GDM1 (cell line): ENCODE measurements at regions not wholly inside any gene's neighbourhood (a gene's known extent, or its start where the extent isn't known, plus 50 kb on each side); places are given as distances from the start of the nearest gene placed in this dataset.
"Not testable (repeated sequence)": the region's sequence is repeated elsewhere in the genome, so short reads cannot be mapped to it uniquely, and the experiment has no call there.

Experiments
- DNase-seq: peaks from one replicate; lab custom pipeline; 2025; lab: John Stamatoyannopoulos, UW

DNA sequence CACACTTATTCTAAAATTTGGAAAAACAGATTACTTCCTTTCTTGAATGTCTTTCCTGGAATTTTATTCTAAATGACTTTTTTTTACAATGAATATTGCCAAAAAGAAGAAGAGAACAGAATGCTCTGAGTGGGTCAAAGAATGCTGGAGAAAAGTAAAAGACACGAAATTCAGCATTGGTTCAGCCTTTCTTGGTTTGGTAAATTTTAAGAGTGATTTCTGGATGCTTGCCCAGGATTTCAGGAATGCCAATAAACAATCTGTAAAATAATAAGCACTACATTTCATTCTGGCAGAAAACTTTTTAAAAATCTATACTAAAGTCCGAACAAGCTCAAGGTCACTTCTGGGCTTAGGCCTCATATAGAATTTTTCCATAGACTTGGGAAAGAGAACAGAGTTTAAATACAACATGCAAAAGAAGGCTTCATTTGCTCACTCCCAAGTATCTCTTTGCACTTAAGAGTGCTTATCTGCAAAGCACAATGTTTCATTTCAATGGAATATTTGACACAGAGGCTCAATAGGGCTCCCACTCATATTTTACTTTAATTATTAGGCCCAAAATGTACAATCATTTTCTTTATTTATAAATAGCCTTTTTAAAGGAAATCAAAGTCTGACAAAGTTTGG lies 359.5 kb upstream of the ANKRD30A start:
- DNase-seq = no peak

DNA sequence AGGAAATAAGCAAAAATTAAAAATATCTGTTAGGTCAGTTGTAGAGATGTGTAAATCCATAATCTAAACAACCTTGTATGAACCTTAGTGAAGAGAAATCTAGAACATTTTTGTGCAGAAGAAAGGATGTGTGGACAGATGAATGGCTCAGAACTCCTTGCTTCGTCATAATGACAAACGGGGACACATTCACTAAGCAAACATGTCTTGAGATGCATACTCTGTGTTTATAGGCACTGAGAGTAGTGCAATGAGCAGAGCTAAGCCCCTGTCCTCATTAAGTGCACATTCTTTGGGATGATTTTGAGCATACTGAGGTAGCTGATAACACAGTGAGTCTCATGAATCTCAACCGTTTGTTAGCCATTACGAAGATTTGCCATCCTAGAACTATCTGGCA lies 360.6 kb upstream of the ANKRD30A start:
- DNase-seq = no peak

DNA sequence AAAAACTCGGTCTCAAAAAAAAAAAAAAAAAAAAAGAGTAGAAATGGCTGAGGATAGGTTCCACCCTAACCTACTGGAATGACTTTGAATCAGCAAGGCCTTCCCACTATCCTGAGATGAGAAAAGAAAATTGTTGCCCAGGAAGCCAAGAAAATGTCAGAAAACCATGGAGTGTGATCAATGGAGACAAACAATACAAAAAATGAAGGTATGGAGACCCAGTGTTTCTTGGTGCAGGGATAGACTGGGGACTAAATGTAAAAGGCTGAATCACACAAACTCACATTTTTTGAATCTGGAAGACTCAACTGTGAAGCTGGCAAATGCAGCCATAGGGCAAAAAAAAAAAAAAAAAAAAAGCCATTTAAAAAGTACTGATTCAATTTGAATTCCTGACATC lies 364.3 kb upstream of the ANKRD30A start:
- no peak for DNase-seq

DNA sequence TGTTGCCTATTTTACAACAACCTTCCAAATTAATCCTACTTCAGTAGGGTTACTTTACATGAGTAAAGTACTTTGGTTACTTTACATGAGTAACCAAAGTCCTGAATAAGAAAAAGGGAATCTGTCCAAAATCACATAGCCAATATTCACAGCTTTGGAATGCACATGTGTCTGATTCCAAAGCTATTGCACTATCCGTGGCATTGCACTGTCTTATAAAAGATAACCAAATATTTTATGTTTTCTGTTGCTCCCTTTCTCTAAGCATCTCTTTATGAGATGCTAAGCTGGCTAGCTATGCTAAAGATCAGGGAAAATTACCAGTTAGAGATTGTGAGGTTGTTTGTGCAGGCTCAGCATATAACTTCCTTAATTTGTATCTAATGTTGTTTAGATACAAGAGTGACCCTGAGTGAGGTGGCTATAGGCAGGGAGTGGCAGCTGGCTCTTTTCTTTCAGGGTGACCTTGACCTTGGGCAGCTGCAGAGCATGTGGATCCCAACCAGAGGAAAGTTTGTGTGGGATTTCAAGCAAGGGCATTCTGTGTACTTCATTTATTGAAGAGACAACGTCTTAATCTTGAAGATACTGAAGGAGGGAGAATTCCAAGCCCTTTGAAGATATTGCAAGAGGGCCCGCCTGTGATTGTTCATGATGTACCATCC lies 366.1 kb upstream of the ANKRD30A start:
- no peak for DNase-seq

DNA sequence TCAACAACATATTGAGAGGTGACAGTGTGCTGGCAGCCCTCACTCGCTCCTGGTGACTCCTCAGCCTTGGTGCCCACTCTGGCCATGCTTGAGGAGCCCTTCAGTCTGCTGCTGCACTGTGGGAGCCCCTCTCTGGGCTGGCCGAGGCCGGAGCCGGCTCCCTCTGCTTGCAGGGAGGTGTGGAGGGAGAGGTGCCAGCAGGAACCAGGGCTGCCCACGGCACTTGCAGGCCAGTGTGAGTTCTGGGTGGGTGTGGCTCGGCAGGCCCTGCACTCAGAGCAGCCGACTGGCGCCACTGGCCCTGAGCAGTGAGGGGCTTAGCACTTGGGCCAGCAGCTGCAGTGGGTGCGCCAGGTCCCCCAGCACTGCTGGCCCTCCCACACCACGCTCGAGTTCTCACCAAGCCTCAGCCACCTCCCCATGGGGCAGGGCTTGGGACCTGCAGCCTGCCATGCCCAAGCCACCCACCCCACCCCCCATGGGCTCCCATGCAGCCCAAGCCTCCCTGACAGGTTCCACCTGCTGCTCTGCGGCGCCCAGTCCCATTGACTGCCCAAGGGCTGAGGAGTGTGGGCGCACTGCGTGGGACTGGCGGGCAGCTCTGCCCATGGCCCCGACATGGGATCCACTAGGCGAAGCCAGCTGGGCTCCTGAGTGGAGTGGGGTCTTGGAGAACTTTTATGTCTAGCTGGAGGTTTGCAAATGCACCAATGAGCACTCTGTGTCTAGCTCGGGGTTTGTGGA lies 377.1 kb upstream of the ANKRD30A start:
- DNase-seq = no peak

DNA sequence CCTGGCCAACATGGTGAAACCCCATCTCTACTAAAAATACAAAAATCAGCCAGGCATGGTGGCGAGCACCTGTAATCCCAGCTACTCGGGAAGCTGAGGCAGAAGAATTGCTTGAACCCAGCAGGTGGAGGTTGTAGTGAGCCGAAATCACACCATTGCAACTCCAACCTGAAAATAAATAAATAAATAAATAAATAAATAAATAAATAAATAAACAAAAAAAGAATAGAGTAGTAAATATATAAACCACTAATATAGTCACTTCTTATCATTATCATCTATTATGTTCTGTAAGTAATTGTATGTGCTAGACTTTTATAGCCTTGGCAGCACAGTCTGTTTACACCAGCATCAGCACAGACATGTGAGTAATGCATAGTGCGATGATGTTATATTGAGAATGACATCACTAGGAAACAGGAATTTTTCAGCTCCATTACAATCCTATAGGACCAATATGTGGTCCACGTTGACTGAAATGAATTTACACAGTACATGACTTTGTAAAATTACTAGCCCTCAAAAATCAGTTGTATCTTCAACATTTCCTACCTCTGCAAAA lies 385.4 kb upstream of the ANKRD30A start:
- DNase-seq = no peak

DNA sequence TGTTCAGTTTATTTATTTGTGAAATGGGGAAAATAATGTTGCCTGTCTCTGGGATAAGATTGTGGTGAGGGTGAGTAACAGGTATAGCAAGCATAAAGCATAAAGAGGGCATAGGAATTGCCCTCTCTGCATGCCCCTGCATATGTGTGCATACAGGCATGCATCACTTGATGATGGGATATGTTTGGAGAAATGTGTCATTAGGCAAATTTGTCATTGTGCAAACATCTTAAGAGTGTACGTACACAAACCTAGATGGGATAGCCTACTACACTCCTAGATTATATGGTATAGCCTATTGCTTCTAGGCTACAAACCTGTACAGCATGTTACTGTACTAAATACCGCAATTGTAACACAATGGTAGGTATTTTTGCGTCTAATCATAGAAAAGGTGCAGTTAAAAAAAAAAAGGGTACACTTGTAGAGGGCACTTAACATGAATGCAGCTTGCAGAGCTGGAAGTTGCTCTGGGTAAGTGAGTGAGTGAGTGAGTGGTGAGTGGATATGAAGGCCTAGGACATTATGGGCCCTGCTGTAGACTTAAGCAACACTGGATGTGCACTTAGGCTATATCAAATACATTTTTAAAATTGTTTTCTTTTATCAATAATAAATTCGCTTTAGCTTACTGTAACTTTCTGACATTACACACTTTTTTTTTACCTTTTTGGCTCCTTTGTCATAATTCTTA lies 386.5 kb upstream of the ANKRD30A start:
- no peak for DNase-seq

DNA sequence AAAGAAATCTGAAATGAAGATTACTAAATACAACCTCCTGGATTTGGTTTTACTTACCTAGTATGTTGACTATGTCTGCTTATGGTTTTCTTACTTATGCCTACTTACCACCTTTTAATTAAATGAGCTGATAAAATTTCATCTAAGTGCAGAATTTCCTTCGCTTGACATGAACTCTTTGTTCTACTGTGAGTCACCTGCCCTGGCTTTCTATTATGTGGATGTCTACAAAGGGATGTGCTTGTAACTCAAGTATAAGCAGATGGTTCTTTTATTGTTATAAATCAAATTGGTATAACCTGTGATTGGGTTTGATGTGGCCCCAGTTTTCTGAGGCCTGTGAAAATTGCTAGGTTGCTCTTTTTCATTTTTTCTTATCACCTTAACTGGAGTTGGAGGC lies 389.1 kb upstream of the ANKRD30A start:
- no peak for DNase-seq

DNA sequence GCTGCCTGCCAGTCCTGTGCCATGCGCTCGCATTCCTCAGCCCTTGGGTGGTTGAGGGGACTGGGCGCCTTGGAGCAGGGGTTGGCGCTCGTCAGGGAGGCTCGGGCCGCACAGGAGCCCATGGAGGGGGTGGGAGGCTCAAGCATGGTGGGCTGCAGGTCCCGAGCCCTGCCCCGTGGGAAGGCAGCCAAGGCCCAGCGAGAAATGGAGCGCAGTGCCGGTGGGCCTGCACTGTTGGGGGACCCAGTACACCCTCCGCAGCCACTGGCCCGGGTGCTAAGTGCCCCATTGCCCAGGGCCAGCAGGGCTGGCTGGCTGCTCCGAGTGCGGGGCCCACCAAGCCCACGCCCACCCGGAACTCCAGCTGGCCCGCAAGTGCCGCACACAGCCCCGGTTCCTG lies 390.8 kb upstream of the ANKRD30A start:
- not testable (repeated sequence) for DNase-seq

DNA sequence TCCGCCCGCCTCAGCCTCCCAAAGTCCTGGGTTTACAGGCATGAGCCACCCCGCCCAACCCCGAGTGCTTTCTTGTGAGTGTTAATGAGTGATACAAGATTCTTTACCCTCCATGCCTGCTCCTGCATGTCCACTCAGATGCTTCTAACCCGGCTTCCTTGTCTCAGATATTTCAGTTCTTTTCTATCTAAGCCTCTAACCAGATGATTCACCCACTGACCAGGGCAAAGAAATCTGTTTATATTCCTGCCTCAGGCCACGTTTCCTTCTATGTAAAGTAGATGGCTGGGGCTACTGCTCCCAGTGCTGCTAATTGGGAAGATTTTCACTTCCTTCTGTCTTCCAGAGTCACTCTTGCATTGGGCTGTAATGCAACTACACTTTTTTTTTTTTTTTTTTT lies 395.1 kb upstream of the ANKRD30A start:
- no peak for DNase-seq

DNA sequence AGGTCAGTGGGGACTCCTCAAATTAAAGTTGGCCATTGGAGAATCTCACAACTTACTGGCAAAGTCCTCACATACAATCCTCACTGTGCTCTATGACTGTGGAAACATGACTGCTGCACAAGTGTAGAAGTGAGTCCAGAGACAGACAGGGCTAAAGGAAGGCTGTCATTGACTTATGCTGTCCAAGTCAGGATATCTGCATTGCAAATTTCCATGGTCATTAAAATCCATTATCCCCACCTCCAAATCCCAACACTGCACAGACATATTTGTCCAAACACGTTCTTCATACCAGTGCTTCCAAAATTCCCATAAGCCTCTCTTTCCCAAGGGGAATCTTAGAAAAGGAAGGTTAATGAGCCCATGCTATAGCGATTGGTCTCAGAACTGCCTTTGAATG lies 396.8 kb upstream of the ANKRD30A start:
- no peak for DNase-seq

DNA sequence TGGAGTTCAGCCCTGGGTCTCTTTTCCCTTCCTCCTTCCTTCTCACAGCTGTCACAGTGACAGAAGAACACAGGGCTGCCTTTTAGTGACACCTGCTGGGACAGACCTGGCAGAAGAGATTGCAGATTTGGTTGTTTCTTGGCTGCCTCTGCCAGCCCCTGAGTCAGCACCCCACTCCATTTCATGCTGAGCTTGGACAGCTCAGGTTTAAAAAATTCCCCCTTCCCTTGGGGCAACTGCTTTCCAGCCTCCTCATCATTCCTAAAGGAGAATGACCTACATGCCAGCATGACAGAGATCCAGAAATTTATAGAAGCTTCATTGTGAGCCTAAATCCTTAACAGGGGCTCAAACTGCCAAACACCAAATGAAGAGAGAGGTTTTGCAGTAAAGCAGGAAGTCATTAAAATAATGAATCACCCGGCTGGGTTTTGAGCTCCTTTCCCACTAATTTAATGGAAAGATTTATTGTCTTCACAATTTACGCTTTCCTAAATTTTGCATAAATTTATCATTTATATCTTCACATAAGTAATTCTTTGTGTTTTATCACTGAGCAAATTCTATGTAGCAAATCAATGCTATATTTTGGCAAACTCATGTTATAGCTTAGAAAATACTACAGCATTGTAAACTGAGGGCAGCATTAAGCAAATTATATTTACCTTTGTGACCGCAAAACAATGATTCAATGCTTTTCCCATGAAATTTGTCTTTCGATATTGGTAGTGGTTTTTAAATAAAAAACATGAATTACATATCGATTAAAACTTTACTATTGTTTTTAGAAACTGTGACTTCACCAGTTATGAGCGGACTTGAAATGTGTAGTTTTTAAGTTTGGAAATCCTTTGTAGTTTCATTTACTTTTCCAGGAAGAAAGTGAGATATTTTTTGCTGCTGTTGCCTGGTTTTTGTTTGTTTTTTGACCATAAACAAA lies 399.5 kb upstream of the ANKRD30A start:
- DNase-seq = peak; percentile 22

DNA sequence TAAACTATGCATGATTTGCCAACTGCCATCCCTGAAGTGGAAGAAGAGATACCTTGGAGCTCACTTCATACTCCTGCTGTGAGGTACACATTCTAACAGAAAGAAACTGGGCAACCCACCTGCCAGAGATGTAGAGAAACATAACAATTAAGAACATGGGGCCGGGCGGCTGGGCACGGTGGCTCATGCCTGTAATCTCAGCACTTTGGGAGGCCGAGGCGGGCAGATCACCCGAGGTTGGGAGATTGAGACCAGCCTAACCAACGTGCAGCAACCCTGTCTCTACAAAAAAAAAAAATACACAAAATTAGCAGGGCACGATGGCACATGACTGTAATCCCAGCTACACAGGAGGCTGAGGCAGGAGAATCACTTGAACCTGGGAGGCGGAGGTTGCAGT lies 402.6 kb upstream of the ANKRD30A start:
- no peak for DNase-seq

DNA sequence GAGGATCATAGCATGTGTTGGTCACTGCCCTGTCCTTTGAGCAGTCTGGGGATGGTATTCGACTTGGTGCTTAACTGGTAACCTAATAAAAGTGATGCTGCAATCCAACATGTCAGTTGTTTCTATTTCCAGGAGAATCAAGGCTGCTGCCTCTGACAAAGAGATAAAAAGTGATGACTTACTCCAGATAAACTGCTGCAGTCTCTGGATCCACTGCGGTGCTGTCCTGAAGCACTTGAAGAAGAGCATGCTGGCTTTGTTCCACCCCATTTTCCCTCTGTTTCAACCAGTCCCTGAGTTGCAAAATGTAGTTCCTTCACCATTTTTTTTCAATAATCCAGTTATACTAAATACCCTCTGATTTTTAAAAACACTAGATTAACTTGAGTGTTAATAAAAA lies 403.5 kb upstream of the ANKRD30A start:
- DNase-seq = no peak

DNA sequence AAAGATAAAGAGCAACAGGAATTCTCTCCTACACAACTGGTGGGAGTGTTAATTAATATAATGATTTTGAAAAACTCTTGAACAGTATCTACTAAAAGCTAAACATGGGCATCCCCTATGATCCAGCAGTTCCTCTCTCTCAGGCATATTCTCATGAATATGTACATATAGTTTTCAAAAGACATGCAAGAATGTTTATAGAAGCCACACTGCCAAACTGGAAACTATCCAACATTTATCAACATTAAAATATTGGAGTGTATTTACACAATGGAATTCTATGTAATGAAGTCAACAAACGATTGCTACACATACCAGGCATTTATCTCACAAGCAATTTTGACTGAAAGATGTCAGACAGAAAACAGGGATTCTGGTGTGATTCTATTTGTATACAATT lies 404.5 kb upstream of the ANKRD30A start:
- no peak for DNase-seq

DNA sequence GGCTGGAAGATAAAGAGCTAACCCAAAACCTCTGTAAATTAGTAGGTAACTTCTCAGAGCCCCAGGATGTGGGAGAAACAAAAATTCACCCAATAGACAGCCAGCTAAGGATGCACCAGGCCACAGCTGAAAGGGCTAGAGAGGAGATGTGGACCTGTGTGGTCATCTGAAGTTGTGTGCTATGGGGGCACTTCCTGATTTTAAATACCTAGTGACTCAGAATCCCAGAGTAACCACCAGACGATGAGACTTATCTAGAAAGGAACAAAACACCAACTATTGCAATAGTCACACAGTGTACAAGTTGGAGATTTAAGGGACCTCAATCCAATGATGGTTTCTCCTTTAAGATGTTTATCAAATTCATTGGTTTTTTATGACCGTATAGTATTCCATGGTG lies 408.3 kb upstream of the ANKRD30A start:
- no peak for DNase-seq

DNA sequence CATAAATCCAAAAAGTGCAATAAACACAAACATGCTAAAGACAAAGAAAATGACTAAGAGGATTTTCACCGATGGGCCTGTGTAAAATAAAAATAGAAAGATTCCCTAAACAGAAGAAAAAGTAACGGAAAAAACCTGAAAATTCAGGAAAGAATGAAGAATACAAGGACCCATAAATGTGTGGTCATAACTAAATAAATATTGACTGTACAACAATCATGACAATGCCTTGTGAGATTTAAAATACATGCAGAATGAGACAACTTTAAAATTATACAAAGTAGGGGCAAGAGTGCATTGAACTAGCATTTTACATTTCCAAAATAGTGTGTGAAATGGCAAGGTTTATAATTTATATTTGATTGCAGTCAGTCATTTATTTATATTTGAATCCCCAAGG lies 409.1 kb upstream of the ANKRD30A start:
- no peak for DNase-seq

DNA sequence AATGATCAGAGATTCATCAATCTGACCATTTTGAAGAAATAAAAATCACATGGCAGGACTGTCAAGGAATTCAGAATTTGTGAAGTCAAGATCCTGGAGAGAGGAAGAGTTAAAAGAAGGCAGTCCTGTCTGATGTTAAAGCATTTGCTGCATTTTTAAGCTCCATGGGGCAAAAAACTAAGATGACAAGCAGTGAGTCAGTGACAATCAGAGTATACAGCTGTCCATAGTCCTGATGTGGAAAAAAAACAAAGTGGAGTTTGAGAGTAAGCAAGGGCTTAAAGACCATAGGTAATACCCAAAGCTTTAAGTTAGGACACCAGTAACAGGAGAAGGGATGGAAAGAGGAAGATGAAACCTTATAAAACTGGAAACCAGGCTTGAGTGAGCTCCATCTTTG lies 412.7 kb upstream of the ANKRD30A start:
- no peak for DNase-seq

DNA sequence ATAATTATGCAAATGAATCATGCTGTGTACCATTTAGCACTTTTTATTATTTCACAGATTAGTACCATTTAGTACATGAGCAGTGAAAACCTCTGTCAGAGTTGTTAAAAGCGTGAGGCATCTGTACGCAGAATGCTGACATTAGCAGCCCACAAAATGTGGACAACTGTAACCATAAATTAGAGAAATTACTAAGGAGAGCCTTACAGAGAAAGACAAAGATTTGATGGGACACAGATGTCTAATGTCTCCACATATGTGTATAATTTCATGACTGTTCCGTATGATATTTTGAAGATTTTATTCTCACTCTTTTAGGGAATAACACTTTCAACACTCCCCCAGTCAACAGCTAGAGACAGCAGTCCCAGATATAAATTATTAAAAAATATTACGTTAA lies 414.0 kb upstream of the ANKRD30A start:
- no peak for DNase-seq

DNA sequence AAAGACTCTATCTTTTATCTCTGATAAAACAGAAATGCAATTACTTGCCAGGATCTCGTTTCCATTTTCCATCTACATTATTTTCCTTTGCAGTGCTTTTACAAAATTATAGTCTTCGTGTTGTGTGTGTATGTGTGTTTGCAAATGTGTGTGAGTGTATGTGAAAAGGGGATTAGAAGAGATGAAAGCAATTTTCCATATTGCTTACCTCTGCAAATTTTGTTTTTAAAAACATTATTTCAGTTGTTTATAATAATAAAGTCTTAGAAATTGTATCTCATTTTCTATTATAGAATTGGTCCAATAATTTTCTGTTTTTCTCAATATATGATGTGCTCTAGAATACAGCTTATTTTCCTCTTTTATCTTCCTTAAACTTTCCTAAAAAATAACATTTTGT lies 421.3 kb upstream of the ANKRD30A start:
- no peak for DNase-seq

DNA sequence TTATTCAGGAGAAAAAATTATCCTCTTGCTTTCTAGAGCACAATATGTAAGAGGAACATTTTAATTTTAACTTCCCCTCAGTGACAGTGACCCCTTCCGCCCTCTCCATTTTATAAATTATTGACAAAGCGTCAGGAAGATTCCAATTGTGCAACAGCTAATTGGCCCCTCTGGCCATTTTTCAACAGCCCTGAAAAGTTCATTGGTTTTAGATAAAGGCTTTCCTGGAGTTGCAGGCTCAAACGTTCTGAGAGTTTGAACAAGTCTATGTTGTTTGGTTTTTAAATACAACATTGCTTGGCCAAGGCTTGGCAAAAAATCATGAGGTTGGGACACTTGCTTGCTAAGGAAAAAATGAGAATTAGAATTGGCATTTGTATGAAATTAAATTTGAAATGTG lies 422.2 kb upstream of the ANKRD30A start:
- no peak for DNase-seq
